DMS79 (cell line): ENCODE measurements at regions not wholly inside any gene's neighbourhood (a gene's known extent, or its start where the extent isn't known, plus 50 kb on each side); places are given as distances from the start of the nearest gene placed in this dataset.

Experiments
- DNase-seq: peaks from one replicate; lab custom pipeline; 2025; lab: John Stamatoyannopoulos, UW

DNA sequence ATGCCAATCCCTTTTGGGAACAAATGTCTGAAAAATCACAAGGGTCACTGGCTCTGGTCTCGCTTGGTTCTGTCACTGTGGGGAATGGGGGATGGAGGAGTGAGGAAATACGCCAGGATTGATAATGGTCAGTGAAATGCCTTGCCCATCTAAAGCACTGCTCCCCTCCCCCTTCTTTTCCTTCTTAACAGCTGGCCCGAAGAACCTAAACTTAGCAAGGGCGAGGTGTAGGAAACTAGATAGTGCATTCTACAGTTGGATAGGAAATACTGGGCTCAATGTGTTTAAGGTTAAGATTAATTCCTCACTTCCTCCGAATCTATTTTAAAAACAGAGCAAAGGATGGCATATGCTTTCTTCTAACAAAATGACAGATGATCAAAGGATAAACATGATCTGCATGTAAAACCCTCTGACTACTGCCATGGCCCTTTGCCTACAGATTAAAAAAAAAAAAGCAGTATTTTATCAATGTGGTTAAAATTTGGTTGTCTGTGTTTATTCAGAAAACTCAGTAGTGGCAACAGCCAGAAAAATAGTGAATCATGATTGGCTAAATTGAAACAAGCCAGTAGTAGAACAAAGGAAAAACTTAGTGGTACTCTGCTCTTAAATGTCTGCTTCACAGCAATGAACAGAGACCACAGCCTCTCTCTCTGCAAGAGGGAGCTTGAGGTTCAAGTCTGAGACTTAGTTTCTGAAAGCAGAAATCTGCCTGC, 86.1 kb upstream of the VAV3 start:
- no peak for DNase-seq

DNA sequence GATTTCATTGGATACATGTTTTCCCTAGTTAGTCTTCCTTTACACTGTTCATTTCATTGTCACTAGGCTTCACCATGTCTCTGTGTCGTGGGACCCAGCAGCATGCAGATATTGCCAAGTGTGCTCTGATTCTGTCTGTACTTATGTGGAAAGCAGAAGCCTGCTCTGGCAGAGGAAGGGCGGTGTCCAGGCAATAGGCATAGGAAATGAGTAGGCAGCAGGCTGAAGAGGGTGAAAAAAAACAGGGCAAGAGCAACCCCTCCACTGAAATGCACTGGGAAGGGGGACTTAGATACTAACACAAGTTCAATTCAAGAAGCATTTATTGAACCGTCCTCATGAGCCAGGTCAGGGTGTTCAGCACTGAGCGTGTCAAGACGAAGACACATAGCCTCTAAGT, 85.2 kb upstream of the VAV3 start:
- no peak for DNase-seq

GRCh38 chr1:108049178-108049819, 84.3 kb upstream of the VAV3 start:
- DNase-seq, result no peak

DNA sequence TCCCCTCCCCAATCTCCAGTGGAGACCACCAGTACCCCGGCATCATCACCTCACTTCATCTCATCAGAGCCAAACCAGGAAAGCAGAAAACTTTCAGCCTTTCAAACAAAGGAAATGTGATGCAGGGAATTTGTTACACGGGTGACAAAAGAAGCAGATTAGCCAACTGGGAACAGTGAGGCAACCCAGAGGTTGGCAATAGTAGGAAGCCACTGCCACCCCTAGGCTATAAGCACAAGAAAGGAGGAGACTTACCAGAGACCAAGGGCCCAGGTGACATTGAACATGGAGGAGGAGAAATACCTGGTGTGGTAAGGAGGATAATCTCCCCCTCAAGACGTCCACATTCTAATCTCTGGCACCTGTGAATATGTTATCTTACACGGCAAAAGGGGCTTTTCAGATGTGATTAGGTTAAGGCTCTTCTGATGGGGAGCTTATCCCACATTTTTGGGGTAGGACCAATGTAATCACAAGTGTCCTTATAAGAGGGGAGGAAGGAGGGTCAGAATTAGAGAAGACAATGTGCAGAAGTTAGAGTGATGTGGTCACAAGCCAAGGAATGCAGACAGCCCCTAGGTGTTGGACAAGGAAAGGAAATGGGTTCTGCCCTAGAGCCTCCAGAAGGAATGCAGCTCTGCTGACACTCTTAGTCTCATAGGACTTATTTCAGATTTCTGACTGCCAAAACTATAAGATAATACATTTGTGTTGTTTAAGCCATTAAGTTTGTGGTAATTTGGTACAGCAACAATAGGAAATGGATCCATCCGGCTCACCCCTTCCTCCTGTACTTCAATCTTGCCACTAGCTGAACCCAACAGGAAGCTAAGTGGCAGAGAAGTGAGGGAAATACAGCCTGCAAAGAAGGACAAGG, 83.6 kb upstream of the VAV3 start:
- no peak for DNase-seq

DNA sequence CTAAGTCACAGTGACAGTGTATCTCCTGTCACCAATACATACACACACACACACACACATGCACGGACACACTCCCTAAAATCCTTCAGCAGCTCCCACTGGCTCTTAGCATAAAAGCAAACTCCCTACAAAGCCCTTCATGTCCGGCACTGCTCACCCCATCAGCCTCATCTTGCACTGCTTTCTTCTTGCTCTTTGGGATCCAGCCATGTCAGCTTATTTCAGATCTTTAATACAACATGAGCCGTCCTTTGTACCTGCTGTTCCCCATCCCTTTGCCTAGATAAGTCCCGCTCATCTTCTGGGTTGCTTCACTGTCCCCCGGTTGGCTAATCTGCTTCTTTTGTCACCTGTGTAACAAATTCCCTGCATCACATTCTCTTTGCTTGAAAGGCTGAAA, 82.1 kb upstream of the VAV3 start:
- DNase-seq, result no peak

DNA sequence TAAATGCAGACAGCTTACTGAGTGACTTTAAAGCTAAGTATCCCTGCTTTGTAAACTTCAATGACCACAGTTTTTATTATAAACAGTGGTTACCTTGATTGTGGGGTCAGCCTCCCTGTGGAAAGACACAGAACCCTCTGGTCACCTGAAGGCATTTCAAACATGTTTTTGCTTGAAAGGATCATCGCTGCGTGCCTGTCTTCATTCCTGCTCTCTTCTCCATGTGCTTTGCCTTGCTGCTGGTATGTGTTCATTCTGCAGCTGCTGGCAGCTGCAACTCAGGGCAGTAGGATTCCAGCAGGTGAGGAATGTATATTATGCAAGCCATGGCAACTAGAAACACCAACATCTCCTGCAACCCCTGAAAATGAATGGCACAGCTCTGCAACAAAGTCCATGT, 81.0 kb upstream of the VAV3 start:
- DNase-seq, result no peak

DNA sequence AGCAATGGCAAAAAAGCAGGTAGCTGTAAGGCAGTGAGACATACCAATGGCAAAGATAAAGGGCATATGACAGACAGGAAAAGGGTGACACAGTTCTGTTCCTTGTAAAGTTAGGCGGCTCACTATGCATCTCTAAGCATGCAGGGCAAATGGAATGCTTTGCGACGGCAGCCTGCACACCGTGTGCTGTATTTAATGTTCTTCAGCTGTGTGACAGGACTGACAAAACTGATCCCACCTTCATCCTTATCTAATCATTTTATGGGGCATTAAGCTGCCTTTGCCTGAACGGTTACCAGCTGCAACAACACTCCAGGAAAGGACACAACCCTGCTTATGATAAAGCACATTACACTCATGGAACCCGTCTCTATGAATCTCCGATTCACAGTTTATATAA, 80.5 kb upstream of the VAV3 start:
- DNase-seq, result no peak

DNA sequence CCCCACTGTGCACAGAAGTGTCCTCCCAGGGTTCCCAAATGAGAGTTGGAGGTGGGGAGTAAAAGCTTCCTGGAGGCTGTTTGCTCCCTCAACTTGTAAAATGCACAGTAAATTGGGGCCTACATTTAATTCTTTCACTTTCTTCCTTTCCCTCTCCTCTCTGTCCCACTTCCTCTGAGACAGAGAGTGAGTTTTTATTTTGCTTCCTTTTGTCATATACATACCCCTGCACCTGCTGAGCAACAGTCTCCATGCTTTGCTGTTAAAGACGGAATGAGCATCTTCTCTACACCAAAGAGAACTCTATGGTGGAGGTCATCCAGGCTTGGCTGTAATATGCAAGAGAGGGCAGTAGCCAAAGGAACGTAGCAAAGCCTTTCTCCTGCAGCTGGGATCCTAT, 79.3 kb upstream of the VAV3 start:
- no peak for DNase-seq

DNA sequence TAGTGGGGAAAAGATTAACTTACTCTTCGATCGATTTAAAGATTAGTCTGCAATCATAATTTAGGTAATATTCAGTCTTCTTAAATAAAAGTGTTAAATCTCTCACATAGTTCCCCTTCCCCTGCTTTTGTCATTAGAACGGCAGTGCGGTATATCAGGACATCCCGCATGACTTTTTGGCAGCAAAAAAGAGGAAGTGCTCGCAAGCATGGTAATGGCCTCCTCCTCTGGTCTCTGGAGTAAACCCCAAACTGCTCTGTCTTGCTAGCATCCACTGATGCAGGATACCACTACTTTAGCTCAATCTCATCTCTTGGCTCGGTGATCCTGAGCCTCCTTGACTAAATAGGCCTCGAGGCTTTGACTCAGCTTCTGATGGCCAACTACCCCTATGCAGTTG, 78.7 kb upstream of the VAV3 start:
- no peak for DNase-seq

DNA sequence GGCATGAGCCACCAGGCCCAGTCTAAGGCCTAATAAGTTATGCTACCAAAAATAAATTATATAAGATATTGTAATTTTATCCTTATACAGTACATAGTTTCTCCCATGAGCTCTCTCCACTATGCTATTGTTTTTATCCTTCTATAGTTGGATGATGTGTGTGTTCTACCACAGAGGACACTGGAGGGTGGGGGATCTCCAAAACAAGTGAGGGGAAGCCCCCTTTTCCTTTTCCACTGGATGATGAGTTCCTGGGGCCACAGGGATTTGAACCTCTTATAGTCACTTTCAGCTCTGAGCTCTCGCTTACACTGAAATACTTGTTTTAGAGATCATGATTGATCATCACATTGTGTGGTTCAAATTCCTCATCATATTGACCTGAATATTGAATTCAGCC, 77.6 kb upstream of the VAV3 start:
- DNase-seq, result no peak

GRCh38 chr1:108041360-108042142, 76.6 kb upstream of the VAV3 start:
- DNase-seq, result no peak

DNA sequence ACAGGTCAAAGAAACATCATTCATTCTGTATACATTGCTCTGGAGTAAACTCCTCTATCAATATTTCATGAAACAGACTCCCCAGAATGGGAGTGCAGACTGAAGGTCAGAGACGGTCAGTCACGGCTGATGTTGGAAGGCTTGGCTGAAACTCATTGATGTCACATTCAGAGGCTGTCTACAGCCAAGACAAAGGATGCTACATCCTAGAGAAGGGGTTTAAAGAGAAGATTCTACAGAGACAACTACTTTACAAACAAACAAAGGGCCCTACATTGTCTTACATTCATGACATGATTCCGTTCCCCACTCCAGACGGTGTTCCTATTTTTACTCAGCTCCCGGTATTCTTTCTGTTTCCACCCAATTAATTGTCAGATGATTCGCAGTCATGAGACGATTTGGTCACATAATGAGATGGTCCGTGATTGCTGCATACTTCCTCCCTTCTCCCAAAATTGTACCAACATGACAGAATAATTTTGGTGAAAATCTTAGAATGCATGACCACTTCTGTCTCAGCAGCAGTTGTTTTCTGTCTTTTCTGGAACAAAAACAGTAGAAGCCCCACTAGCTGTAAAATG, 73.8 kb upstream of the VAV3 start:
- no peak for DNase-seq

- no peak for DNase-seq
These were observed 72.0 kb upstream of the VAV3 start for GRCh38 chr1:108036796-108037562.

DNA sequence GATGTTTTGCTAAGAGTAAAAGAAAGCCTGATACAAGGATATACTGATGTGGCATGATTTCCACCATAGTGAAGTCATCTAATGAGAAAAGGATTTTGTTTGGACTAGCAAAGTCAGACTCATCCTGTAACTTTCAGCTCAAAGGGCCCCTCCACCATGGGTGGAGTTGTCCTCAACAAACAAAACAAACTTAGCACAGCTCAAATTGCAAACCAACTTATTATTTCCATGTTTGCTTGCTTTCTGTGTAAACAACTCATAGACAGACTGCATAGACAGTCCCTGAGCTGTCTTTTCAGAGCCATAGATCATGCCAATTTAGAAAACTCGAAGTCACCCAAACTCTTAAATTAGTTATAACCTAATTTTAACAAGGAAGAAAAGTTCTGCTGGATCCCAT, 69.4 kb upstream of the VAV3 start:
- DNase-seq, result no peak

GRCh38 chr1:108033550-108033951, 68.6 kb upstream of the VAV3 start:
- no peak for DNase-seq

GRCh38 chr1:108028841-108029388, 63.9 kb upstream of the VAV3 start:
- no peak for DNase-seq

DNA sequence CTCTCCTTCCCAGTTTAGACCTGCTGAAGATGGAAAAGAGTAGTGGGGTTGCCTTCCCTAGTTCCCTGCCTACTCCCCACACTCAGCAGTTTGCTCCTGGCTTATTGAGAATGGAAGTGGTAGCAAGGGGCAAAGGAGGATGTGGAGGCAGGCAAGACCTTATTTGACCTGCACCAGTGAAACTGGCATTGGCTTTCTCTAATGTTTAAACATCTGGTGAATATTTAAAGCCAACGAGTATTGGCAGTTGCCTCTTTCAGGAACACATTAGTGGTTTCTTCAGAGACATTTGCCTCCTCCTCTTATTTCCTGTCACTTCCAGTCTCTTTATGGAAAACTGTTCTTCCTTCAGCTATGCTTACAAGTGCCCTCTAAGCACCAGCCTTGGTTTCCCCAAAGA, 62.4 kb upstream of the VAV3 start:
- DNase-seq, result no peak

- DNase-seq, result no peak
These were observed 52.7 kb upstream of the VAV3 start for GRCh38 chr1:108017698-108018097.

DNA sequence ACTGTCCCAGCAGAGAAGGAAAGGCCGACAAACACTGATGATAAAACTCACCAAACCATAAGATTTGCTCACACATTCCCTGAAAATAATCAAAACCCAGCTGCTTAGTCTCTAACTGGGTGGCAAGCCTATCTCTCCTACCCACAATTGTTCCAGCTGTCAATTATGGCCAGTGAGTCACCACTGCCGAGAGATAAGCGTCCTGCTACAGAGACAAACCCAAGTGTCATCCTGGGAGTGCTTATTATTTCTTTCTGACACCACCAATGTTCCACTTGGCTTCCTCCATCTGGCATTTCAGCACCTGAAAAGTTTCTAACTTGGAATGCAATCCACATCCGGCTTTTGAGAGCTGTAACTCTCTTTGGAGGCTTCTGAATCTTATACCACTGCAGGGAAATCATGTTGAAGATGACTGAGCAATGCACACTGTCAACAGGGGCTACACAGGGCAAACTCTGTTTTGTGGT, 51.5 kb upstream of the VAV3 start:
- no peak for DNase-seq
